Neuronal stem cell (in vitro differentiated cells): ENCODE measurements at regions not wholly inside any gene's neighbourhood (a gene's known extent, or its start where the extent isn't known, plus 50 kb on each side); places are given as distances from the start of the nearest gene placed in this dataset.

Experiments
- DNase-seq: peaks from one replicate; pipeline ENCODE4 v3.0.0-alpha.2; 2013; ENCODE audit warnings: low spot score
- H2AFZ ChIP-seq: one replicate; pipeline ENCODE4 v1.6.1; 2013; ENCODE audit warnings: mild to moderate bottlenecking, low read length, inconsistent platforms
- H2AK5ac ChIP-seq: 2 replicates; pipeline ENCODE4 v1.6.1; 2013; ENCODE audit warnings: low read depth, mild to moderate bottlenecking, inconsistent platforms, low read length, moderate library complexity, mixed read lengths
- H2BK120ac ChIP-seq: 2 replicates; pipeline ENCODE4 v1.6.1; 2013; ENCODE audit warnings: low read depth, mild to moderate bottlenecking, inconsistent platforms, low read length, moderate library complexity, mixed read lengths
- H2BK12ac ChIP-seq: one replicate; pipeline ENCODE4 v1.6.1; 2013; ENCODE audit warnings: low read length, inconsistent platforms
- H2BK15ac ChIP-seq: 2 replicates; pipeline ENCODE4 v1.6.1; 2013; ENCODE audit warnings: mild to moderate bottlenecking, low read length, inconsistent platforms, mixed read lengths
- H2BK5ac ChIP-seq: one replicate; pipeline ENCODE4 v1.6.1; 2013; ENCODE audit warnings: inconsistent platforms, mild to moderate bottlenecking, low read length, moderate library complexity
- H3K14ac ChIP-seq: one replicate; pipeline ENCODE4 v1.6.1; 2013; ENCODE audit warnings: low read length, inconsistent platforms
- H3K18ac ChIP-seq: 2 replicates; pipeline ENCODE4 v1.6.1; 2013; ENCODE audit warnings: low read length, inconsistent platforms
- H3K23ac ChIP-seq: 2 replicates; pipeline ENCODE4 v1.6.1; 2013; ENCODE audit warnings: low read depth, mild to moderate bottlenecking, mixed read lengths, low read length, inconsistent platforms; ENCODE audit not compliant: poor library complexity
- H3K27ac ChIP-seq: replicated peaks from 3 replicates; pipeline ENCODE4 v1.5.1; 2013; ENCODE audit warnings: low read length, inconsistent platforms
- H3K27me3 ChIP-seq, 3 experiments: 2 replicates each; pipeline ENCODE4 v1.6.1; 2013; ENCODE audit warnings: low read length in 3 of 3, mild to moderate bottlenecking in 2 of 3, inconsistent platforms in 1 of 3, low read depth in 1 of 3, mixed read lengths in 1 of 3, moderate library complexity in 1 of 3; ENCODE audit not compliant: control insufficient read depth in 3 of 3, insufficient read depth in 3 of 3
- H3K36me3 ChIP-seq, 2 donors: replicated peaks in 1 of 2; 2 replicates each; pipeline ENCODE4 v1.6.1; 2013; ENCODE audit warnings: low read length in 2 of 2; ENCODE audit not compliant: control insufficient read depth in 2 of 2, insufficient read depth in 2 of 2
- H3K4ac ChIP-seq: 2 replicates; pipeline ENCODE4 v1.6.1; 2013; ENCODE audit warnings: inconsistent platforms, mild to moderate bottlenecking, low read length, moderate library complexity
- H3K4me1 ChIP-seq, 2 donors: 1 replicate in 1 of 2; 2 replicates in 1 of 2; pipeline ENCODE4 v1.6.1; 2013; ENCODE audit warnings: low read length in 2 of 2, low read depth in 1 of 2; ENCODE audit not compliant: control insufficient read depth in 2 of 2, insufficient read depth in 1 of 2
- H3K4me2 ChIP-seq: one replicate; pipeline ENCODE4 v1.6.1; 2013; ENCODE audit warnings: mild to moderate bottlenecking, low read length, inconsistent platforms; ENCODE audit not compliant: insufficient read depth, poor library complexity, severe bottlenecking
- H3K4me3 ChIP-seq, 2 donors: 2 replicates each; pipeline ENCODE4 v1.5.1; 2013; ENCODE audit warnings: low read length in 2 of 2, mild to moderate bottlenecking in 2 of 2, inconsistent platforms in 1 of 2, moderate library complexity in 1 of 2
- H3K79me1 ChIP-seq: one replicate; pipeline ENCODE4 v1.6.1; 2013; ENCODE audit warnings: low read depth, mild to moderate bottlenecking, inconsistent platforms, low read length, moderate library complexity
- H3K9ac ChIP-seq: one replicate; pipeline ENCODE4 v1.6.1; 2013; ENCODE audit warnings: mild to moderate bottlenecking, low read depth, low read length, inconsistent platforms; ENCODE audit not compliant: poor library complexity
- H3K9me3 ChIP-seq, 2 donors: replicated peaks in 1 of 2; 2 replicates each; pipeline versions ENCODE3 to v1.6.1; 2013; ENCODE audit warnings: low read length in 2 of 2, mild to moderate bottlenecking in 2 of 2, inconsistent platforms in 1 of 2, low read depth in 1 of 2, mixed read lengths in 1 of 2, moderate library complexity in 1 of 2; ENCODE audit not compliant: control insufficient read depth in 2 of 2, insufficient read depth in 1 of 2
- H4K8ac ChIP-seq: one replicate; pipeline ENCODE4 v1.6.1; 2013; ENCODE audit warnings: low read depth, mild to moderate bottlenecking, inconsistent platforms, low read length, moderate library complexity
- H4K91ac ChIP-seq: one replicate; pipeline ENCODE4 v1.6.1; 2013; ENCODE audit warnings: low read length, low read depth, mild to moderate bottlenecking, inconsistent platforms; ENCODE audit not compliant: poor library complexity
- WGBS, 2 donors: extraction: QIAGEN DNeasy Blood & Tissue Kit; methylation state at CpG; one replicate each; pipeline ENCODE4 v1.1.7; 2013; ENCODE audit warnings: missing lambda C conversion rate in 2 of 2, mixed read lengths in 1 of 2; ENCODE audit not compliant: insufficient read length in 2 of 2, insufficient replicate concordance in 1 of 2; ENCODE audit errors: extremely low coverage in 2 of 2; 5-methylcytosine and 5-hydroxymethylcytosine counted together

- no peak overlapping the region for H2BK15ac ChIP-seq
- H3K14ac ChIP-seq, result no peak overlapping the region
- H3K18ac ChIP-seq, result no peak overlapping the region
- WGBS, 2 donors, result no CpG with 5 or more reads among the region's 3 CpGs
- no peak overlapping the region for H3K4me3 ChIP-seq
- H2BK5ac ChIP-seq, result no peak overlapping the region
- H2AK5ac ChIP-seq, result no peak overlapping the region
- H3K4ac ChIP-seq, result no peak overlapping the region
- no peak overlapping the region for H3K4me2 ChIP-seq
- H3K4me1 ChIP-seq, result no peaks in the 10 kb centered on the region
- H3K27me3 ChIP-seq, result no peaks in the 10 kb centered on the region
- DNase-seq, result no peak
- H3K23ac ChIP-seq, result no peak overlapping the region
- no peak overlapping the region for H2BK12ac ChIP-seq
- no peak overlapping the region for H2BK120ac ChIP-seq
- no peak overlapping the region for H3K27ac ChIP-seq
- H2AFZ ChIP-seq, result no peak overlapping the region
- no peak overlapping the region for H3K9ac ChIP-seq
- no peaks in the 10 kb centered on the region for H3K79me1 ChIP-seq
- no peaks in the 10 kb centered on the region for H3K9me3 ChIP-seq
- no peaks in the 10 kb centered on the region for H3K36me3 ChIP-seq
- no peak overlapping the region for H4K91ac ChIP-seq
- H4K8ac ChIP-seq, result no peak overlapping the region
These were observed 715.1 kb upstream of the ACO1 start for GRCh38 chr9:31669311-31669710.

GRCh38 chr9:31671011-31671410 lies 713.4 kb upstream of the ACO1 start:
- Histone ChIP-seq H4K8ac (no peak overlapping the region), H3K79me1 (no peaks in the 10 kb centered on the region), H3K14ac (no peak overlapping the region), H3K27me3 (no peaks in the 10 kb centered on the region), H2BK12ac (no peak overlapping the region), H2AFZ (no peak overlapping the region), H3K9me3 (no peaks in the 10 kb centered on the region), H3K23ac (no peak overlapping the region), H3K27ac (no peak overlapping the region), H3K4ac (no peak overlapping the region), H3K36me3 (no peaks in the 10 kb centered on the region), H2BK5ac (no peak overlapping the region), H3K18ac (no peak overlapping the region), H2BK120ac (no peak overlapping the region), H2AK5ac (no peak overlapping the region), H2BK15ac (no peak overlapping the region), H3K4me2 (no peak overlapping the region), H3K4me3 (no peak overlapping the region), H4K91ac (no peak overlapping the region), H3K4me1 (no peaks in the 10 kb centered on the region), H3K9ac (no peak overlapping the region)
- no CpG with 5 or more reads among the region's 3 CpGs for WGBS, 2 donors
- DNase-seq, result no peak

GRCh38 chr9:31674264-31674663 lies 710.2 kb upstream of the ACO1 start:
- no CpG with 5 or more reads among the region's 1 CpG for WGBS, 2 donors
- Histone ChIP-seq H2BK12ac (no peak overlapping the region), H3K4me1 (no peaks in the 10 kb centered on the region), H2AK5ac (no peak overlapping the region), H2BK5ac (no peak overlapping the region), H2BK120ac (no peak overlapping the region), H2BK15ac (no peak overlapping the region), H3K27me3 (no peaks in the 10 kb centered on the region), H3K14ac (no peak overlapping the region), H3K9ac (no peak overlapping the region), H2AFZ (no peak overlapping the region), H3K9me3 (no peaks in the 10 kb centered on the region), H3K4me3 (no peak overlapping the region), H3K27ac (no peak overlapping the region), H4K91ac (no peak overlapping the region), H3K36me3 (no peaks in the 10 kb centered on the region), H4K8ac (no peak overlapping the region), H3K18ac (no peak overlapping the region), H3K4me2 (no peak overlapping the region), H3K79me1 (no peaks in the 10 kb centered on the region), H3K4ac (no peak overlapping the region), H3K23ac (no peak overlapping the region)
- no peak for DNase-seq

- Histone ChIP-seq H3K79me1 (no peaks in the 10 kb centered on the region), H3K4me1 (no peaks in the 10 kb centered on the region), H4K8ac (no peak overlapping the region), H2BK120ac (no peak overlapping the region), H3K4me2 (no peak overlapping the region), H3K14ac (no peak overlapping the region), H2BK5ac (no peak overlapping the region), H2BK12ac (no peak overlapping the region), H3K36me3 (no peaks in the 10 kb centered on the region), H3K27ac (no peak overlapping the region), H3K23ac (no peak overlapping the region), H3K9ac (no peak overlapping the region), H3K4me3 (no peak overlapping the region), H4K91ac (no peak overlapping the region), H3K27me3 (no peaks in the 10 kb centered on the region), H2AFZ (no peak overlapping the region), H2AK5ac (no peak overlapping the region), H3K4ac (no peak overlapping the region), H3K9me3 (no peaks in the 10 kb centered on the region), H3K18ac (no peak overlapping the region), H2BK15ac (no peak overlapping the region)
- no CpG with 5 or more reads among the region's 2 CpGs for WGBS, 2 donors
- no peak for DNase-seq
These were observed 707.0 kb upstream of the ACO1 start for GRCh38 chr9:31677415-31677814.
